Mesendoderm (in vitro differentiated cells): ENCODE measurements at regions not wholly inside any gene's neighbourhood (a gene's known extent, or its start where the extent isn't known, plus 50 kb on each side); places are given as distances from the start of the nearest gene placed in this dataset.
"Not testable (repeated sequence)": the region's sequence is repeated elsewhere in the genome, so short reads cannot be mapped to it uniquely, and the experiment has no call there.

Experiments
- DNase-seq: peaks from one replicate; pipeline ENCODE4 v3.0.0; 2013
- H2AK5ac ChIP-seq: 2 replicates; pipeline ENCODE4 v1.6.1; 2013; ENCODE audit warnings: low read length, inconsistent platforms
- H2BK120ac ChIP-seq: 2 replicates; pipeline ENCODE4 v1.6.1; 2013; ENCODE audit warnings: low read depth, mild to moderate bottlenecking, low read length, moderate library complexity, mixed read lengths
- H2BK15ac ChIP-seq: replicated peaks from 2 replicates; pipeline ENCODE4 v1.6.1; 2013; ENCODE audit warnings: low read depth, mild to moderate bottlenecking, moderate library complexity
- H2BK5ac ChIP-seq: 2 replicates; pipeline ENCODE4 v1.6.1; 2013; ENCODE audit warnings: low read length, inconsistent platforms
- H3K18ac ChIP-seq: 2 replicates; pipeline ENCODE4 v1.6.1; 2013; ENCODE audit warnings: mild to moderate bottlenecking, low read length, mixed read lengths
- H3K23ac ChIP-seq: one replicate; pipeline ENCODE4 v1.6.1; 2013; ENCODE audit warnings: low read length
- H3K27ac ChIP-seq: 2 replicates; pipeline ENCODE4 v1.5.1; 2013; ENCODE audit warnings: low read depth, mild to moderate bottlenecking, inconsistent platforms, low read length, moderate library complexity
- H3K27me3 ChIP-seq: 2 replicates; pipeline ENCODE4 v1.6.1; 2013; ENCODE audit warnings: low read length, control low read depth, mild to moderate bottlenecking, inconsistent platforms; ENCODE audit not compliant: insufficient read depth, poor library complexity
- H3K36me3 ChIP-seq: 2 replicates; pipeline ENCODE4 v1.6.1; 2013; ENCODE audit warnings: low read length, inconsistent platforms; ENCODE audit not compliant: control insufficient read depth, insufficient read depth
- H3K4ac ChIP-seq: one replicate; pipeline ENCODE4 v1.6.1; 2013; ENCODE audit warnings: low read depth, mild to moderate bottlenecking, low read length, moderate library complexity
- H3K4me1 ChIP-seq: 2 replicates; pipeline ENCODE4 v1.6.1; 2013; ENCODE audit warnings: low read depth, low read length, inconsistent platforms; ENCODE audit not compliant: control insufficient read depth
- H3K4me2 ChIP-seq: 2 replicates; pipeline ENCODE4 v1.6.1; 2013; ENCODE audit warnings: low read length
- H3K4me3 ChIP-seq: 2 replicates; pipeline ENCODE4 v1.5.1; 2013; ENCODE audit warnings: mild to moderate bottlenecking, low read length
- H3K56ac ChIP-seq: one replicate; pipeline ENCODE4 v1.6.1; 2013; ENCODE audit warnings: low read length
- H3K79me1 ChIP-seq: 2 replicates; pipeline ENCODE4 v1.6.1; 2013; ENCODE audit warnings: low read length, inconsistent platforms
- H3K79me2 ChIP-seq: 2 replicates; pipeline ENCODE4 v1.6.1; 2013; ENCODE audit warnings: mild to moderate bottlenecking, low read length; ENCODE audit not compliant: control insufficient read depth, insufficient read depth
- H3K9ac ChIP-seq: 2 replicates; pipeline ENCODE4 v1.6.1; 2013; ENCODE audit warnings: low read length, inconsistent platforms
- H4K5ac ChIP-seq: one replicate; pipeline ENCODE4 v1.6.1; 2013; ENCODE audit warnings: low read length
- H4K8ac ChIP-seq: one replicate; pipeline ENCODE4 v1.6.1; 2013; ENCODE audit warnings: low read depth, mild to moderate bottlenecking, control low read depth, low read length, moderate library complexity
- WGBS: extraction: QIAGEN DNeasy Blood & Tissue Kit; methylation state at CpG from one replicate; pipeline ENCODE4 v1.1.7; 2013; ENCODE audit warnings: low lambda C conversion rate, missing lambda C conversion rate; ENCODE audit not compliant: insufficient coverage; ENCODE audit errors: extremely low coverage; 5-methylcytosine and 5-hydroxymethylcytosine counted together

DNA sequence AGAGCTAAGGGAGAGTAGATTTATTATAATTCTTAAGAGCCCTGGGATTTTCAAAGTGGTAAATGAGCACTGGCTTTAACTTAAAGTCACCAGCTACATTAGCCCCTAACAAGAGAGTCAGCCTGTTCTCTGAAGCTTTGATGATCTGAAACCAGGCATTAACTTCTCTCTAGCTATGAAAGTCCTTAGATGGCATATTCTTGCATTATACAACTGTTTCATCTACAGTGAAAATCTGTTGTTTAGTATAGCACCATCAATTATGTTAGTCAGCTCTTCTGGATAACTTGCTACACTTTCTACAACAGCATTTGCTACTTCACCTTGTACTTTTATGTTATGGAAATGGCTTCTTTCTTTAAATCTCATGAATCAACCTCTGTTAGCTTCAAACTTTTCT lies 1046.7 kb downstream of the HACE1 start:
- Histone ChIP-seq H3K23ac (no peak overlapping the region), H3K18ac (no peak overlapping the region), H4K8ac (no peak overlapping the region), H2BK5ac (no peak overlapping the region), H3K56ac (no peak overlapping the region), H3K4me1 (no peaks in the 10 kb centered on the region), H3K36me3 (no peaks in the 10 kb centered on the region), H3K27me3 (no peaks in the 10 kb centered on the region), H4K5ac (no peak overlapping the region), H2BK120ac (no peak overlapping the region), H2BK15ac (no peak overlapping the region), H3K27ac (no peak overlapping the region), H3K79me1 (no peaks in the 10 kb centered on the region), H3K4ac (no peak overlapping the region), H2AK5ac (no peak overlapping the region), H3K4me2 (no peak overlapping the region), H3K79me2 (no peaks in the 10 kb centered on the region), H3K4me3 (no peak overlapping the region), H3K9ac (no peak overlapping the region)
- no peak for DNase-seq

- not testable (repeated sequence) for H3K23ac ChIP-seq, H4K8ac ChIP-seq, H3K4me2 ChIP-seq, H3K18ac ChIP-seq, H2BK5ac ChIP-seq, H4K5ac ChIP-seq, H3K4ac ChIP-seq, H3K27ac ChIP-seq, H2BK120ac ChIP-seq, H3K36me3 ChIP-seq, H3K27me3 ChIP-seq, H2BK15ac ChIP-seq, H2AK5ac ChIP-seq, H3K9ac ChIP-seq, H3K4me3 ChIP-seq, DNase-seq, H3K56ac ChIP-seq, H3K4me1 ChIP-seq, H3K79me2 ChIP-seq, H3K79me1 ChIP-seq
- no CpG with 5 or more reads among the region's 11 CpGs for WGBS
Observed at GRCh38 chr6:103801901-103802479, 1057.7 kb downstream of the HACE1 start.

GRCh38 chr6:103799971-103800670 lies 1059.6 kb downstream of the HACE1 start:
- H2BK15ac ChIP-seq, result no peak overlapping the region
- whole genome bisulfite sequencing, result 100% methylated on average over 1 of the region's 5 CpGs
- no peaks in the 10 kb centered on the region for H3K4me1 ChIP-seq
- no peak overlapping the region for H3K23ac ChIP-seq
- no peak overlapping the region for H2BK120ac ChIP-seq
- H2BK5ac ChIP-seq, result no peak overlapping the region
- no peaks in the 10 kb centered on the region for H3K27me3 ChIP-seq
- no peak overlapping the region for H3K18ac ChIP-seq
- DNase-seq, result no peak
- no peak overlapping the region for H4K8ac ChIP-seq
- H3K4me3 ChIP-seq, result no peak overlapping the region
- no peaks in the 10 kb centered on the region for H3K79me1 ChIP-seq
- H3K56ac ChIP-seq, result no peak overlapping the region
- no peak overlapping the region for H3K27ac ChIP-seq
- H3K4me2 ChIP-seq, result no peak overlapping the region
- no peak overlapping the region for H2AK5ac ChIP-seq
- no peaks in the 10 kb centered on the region for H3K36me3 ChIP-seq
- no peak overlapping the region for H3K4ac ChIP-seq
- H3K79me2 ChIP-seq, result no peaks in the 10 kb centered on the region
- no peak overlapping the region for H3K9ac ChIP-seq
- no peak overlapping the region for H4K5ac ChIP-seq

DNA sequence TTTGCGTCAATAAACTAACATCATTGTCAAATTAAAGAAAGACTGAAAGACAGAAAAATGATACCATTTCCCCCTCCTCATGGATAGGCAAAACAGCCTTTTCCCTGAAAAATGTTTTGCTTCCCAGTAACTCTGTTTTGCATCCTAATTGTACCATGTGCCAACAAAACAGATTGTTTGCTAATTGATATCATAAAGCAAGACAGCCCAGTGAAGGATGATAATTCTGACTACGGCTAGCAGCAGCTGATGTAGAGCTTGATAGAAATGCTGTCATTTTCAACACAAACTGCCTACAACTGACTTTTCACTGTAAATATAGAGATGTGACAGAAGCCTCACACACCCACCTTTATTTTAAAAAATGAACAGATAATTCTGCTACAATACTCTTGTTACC lies 1061.6 kb downstream of the HACE1 start:
- no CpG with 5 or more reads among the region's 2 CpGs for WGBS
- no peak overlapping the region for H3K27ac ChIP-seq
- no peaks in the 10 kb centered on the region for H3K36me3 ChIP-seq
- H3K23ac ChIP-seq, result no peak overlapping the region
- no peak overlapping the region for H3K18ac ChIP-seq
- H3K56ac ChIP-seq, result no peak overlapping the region
- H3K9ac ChIP-seq, result no peak overlapping the region
- H2BK120ac ChIP-seq, result no peak overlapping the region
- no peak overlapping the region for H3K4me3 ChIP-seq
- H4K8ac ChIP-seq, result no peak overlapping the region
- no peaks in the 10 kb centered on the region for H3K79me2 ChIP-seq
- DNase-seq, result no peak
- no peak overlapping the region for H3K4ac ChIP-seq
- H3K79me1 ChIP-seq, result no peaks in the 10 kb centered on the region
- H4K5ac ChIP-seq, result no peak overlapping the region
- H3K27me3 ChIP-seq, result no peaks in the 10 kb centered on the region
- H3K4me2 ChIP-seq, result no peak overlapping the region
- H2BK5ac ChIP-seq, result no peak overlapping the region
- H2BK15ac ChIP-seq, result no peak overlapping the region
- no peak overlapping the region for H2AK5ac ChIP-seq
- H3K4me1 ChIP-seq, result no peaks in the 10 kb centered on the region

DNA sequence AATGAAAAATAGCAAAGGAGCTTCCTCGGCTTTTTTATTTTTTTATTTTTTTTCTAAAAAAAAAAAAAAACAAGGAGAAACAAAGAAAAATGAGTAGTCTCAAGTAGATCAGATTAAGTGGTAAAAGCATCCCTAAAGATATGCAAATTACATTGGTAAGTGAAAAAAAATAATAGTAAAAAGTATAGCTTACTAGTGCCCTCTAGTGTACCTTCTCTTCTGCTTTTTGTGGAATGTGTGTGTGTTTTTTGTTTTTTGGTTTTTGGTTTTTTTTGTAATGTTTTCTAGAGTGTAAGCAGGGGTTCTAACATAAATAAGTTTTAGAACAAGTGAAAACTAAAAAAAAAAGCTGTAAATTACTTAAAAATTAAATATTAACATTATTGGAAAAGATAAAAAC lies 1062.0 kb downstream of the HACE1 start:
- WGBS, result no CpG with 5 or more reads among the region's 1 CpG
- no peak overlapping the region for H3K9ac ChIP-seq
- no peak overlapping the region for H3K4ac ChIP-seq
- no peak overlapping the region for H4K5ac ChIP-seq
- no peaks in the 10 kb centered on the region for H3K4me1 ChIP-seq
- peak; percentile 32 for DNase-seq
- H4K8ac ChIP-seq, result no peak overlapping the region
- H3K4me3 ChIP-seq, result no peak overlapping the region
- H2AK5ac ChIP-seq, result no peak overlapping the region
- H3K23ac ChIP-seq, result no peak overlapping the region
- no peaks in the 10 kb centered on the region for H3K79me2 ChIP-seq
- H3K27me3 ChIP-seq, result no peaks in the 10 kb centered on the region
- H2BK5ac ChIP-seq, result no peak overlapping the region
- no peak overlapping the region for H2BK120ac ChIP-seq
- no peak overlapping the region for H3K18ac ChIP-seq
- H3K27ac ChIP-seq, result no peak overlapping the region
- H3K36me3 ChIP-seq, result no peaks in the 10 kb centered on the region
- no peak overlapping the region for H3K4me2 ChIP-seq
- H2BK15ac ChIP-seq, result no peak overlapping the region
- H3K79me1 ChIP-seq, result no peaks in the 10 kb centered on the region
- H3K56ac ChIP-seq, result no peak overlapping the region

- Histone ChIP-seq H3K79me1 (no peaks in the 10 kb centered on the region), H3K56ac (no peak overlapping the region), H3K36me3 (no peaks in the 10 kb centered on the region), H2BK15ac (no peak overlapping the region), H3K23ac (no peak overlapping the region), H3K27me3 (no peaks in the 10 kb centered on the region), H3K4me2 (no peak overlapping the region), H3K9ac (no peak overlapping the region), H3K4ac (no peak overlapping the region), H2AK5ac (no peak overlapping the region), H2BK120ac (no peak overlapping the region), H2BK5ac (no peak overlapping the region), H4K5ac (no peak overlapping the region), H4K8ac (no peak overlapping the region), H3K27ac (no peak overlapping the region), H3K18ac (no peak overlapping the region), H3K4me3 (no peak overlapping the region), H3K4me1 (peaks cover 2% of the 10 kb centered on the region), H3K79me2 (no peaks in the 10 kb centered on the region)
- WGBS, result no CpG with 5 or more reads among the region's 2 CpGs
- no peak for DNase-seq
Observed at GRCh38 chr6:103791458-103791857, 1068.3 kb downstream of the HACE1 start.
